Esophagus squamous epithelium (tissue), 5 donors: ENCODE measurements at regions not wholly inside any gene's neighbourhood (a gene's known extent, or its start where the extent isn't known, plus 50 kb on each side); places are given as distances from the start of the nearest gene placed in this dataset.
"Not testable (repeated sequence)": the region's sequence is repeated elsewhere in the genome, so short reads cannot be mapped to it uniquely, and the experiment has no call there.

ENCODE experiments used
- DNase-seq: peaks from one replicate; lab custom pipeline; 2025; lab: John Stamatoyannopoulos, UW
- H3K27ac ChIP-seq, 4 donors: fragments of 200-600 bp; sonication (generic); one replicate each; pipeline ENCODE4 v1.5.1; 2016 to 2019; ENCODE audit warnings: mild to moderate bottlenecking in 1 of 4
- H3K27me3 ChIP-seq, 4 donors: fragments of 200-600 bp; sonication (generic); 1 replicate in 3 of 4; 2 replicates in 1 of 4; pipeline versions ENCODE4 v1.5.1 to v1.6.0; 2017 to 2021; ENCODE audit warnings: antibody characterized with exemption in 1 of 4
- H3K36me3 ChIP-seq, 3 donors: fragments of 200-600 bp; sonication (generic); one replicate each; pipeline ENCODE4 v1.5.1; 2016 to 2019
- H3K4me1 ChIP-seq, 3 donors: fragments of 200-600 bp; sonication (generic); one replicate each; pipeline ENCODE4 v1.5.1; 2017 to 2019
- H3K4me3 ChIP-seq, 4 donors: fragments of 200-600 bp; sonication (generic); 1 replicate in 3 of 4; 2 replicates in 1 of 4; pipeline ENCODE4 v1.5.1; 2016 to 2019; ENCODE audit warnings: mild to moderate bottlenecking in 2 of 4, moderate library complexity in 1 of 4
- H3K9me3 ChIP-seq, 3 donors: fragments of 200-600 bp; sonication (generic); one replicate each; pipeline ENCODE4 v1.5.1; 2016 to 2019
- CTCF ChIP-seq, 6 experiments: fragments of 450-650 bp in 4 of 6; fragments of 200-600 bp in 2 of 6; sonication (generic) in 2 of 6; IDR thresholded peaks; one replicate each; pipeline ENCODE4 v1.5.1; 2016 to 2019; ENCODE audit warnings: antibody characterized with exemption in 6 of 6, mild to moderate bottlenecking in 4 of 6, moderate library complexity in 4 of 6
- POLR2A ChIP-seq, 4 donors: fragments of 450-650 bp; IDR thresholded peaks; one replicate each; pipeline ENCODE4 v1.6.1; 2017; ENCODE audit warnings: antibody characterized with exemption in 4 of 4, mild to moderate bottlenecking in 4 of 4, moderate library complexity in 3 of 4
- WGBS, 2 donors: methylation state at CpG; one replicate each; pipeline ENCODE4 v1.1.5; 2018; 5-methylcytosine and 5-hydroxymethylcytosine counted together
- intact Hi-C: fragments of 100-400 bp; cut with DNase I; formaldehyde crosslinking; loops from one replicate; pipeline ENCODE4 v1.15.0; 2022
- donor health status: DM: yes; HTN: yes; CAD: no.

DNA sequence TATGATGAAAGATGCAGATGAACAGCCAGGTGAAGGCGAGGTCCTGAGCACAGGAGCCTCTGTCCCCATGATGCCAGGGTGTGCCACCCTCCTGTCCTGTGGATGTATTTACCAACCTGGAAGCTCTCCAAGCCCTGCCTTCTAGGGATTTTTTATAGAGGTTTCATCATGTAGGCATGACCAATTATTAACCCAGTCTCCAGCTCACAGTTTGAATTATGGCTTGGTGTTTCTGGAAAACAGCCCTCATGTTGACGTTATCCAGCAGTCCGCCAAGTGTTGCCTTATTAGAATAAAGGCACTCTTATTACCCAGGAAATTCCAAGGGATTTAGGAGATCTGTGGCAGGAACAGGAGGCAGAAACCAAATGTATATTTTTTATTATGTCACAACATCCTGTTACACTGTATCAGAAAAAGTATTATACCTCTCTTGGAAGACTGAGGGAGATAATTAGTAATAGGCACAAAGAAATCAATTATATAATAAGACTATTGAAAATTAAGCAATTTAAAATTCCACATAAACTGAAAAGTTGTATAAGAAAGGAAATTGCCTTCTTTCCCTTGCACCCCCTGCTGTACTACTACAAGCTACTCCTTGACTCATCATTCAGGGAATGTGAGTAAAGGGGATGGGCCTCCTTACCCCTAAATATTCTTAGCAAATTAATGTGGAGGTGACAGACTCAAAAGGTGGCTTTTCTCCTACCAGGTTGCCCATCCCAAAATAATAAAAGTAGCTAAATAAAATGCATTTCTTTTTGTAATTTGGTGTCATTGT, 129.6 kb downstream of the ZNF330 start:
- Histone ChIP-seq H3K4me1 (peaks cover 0 to 21% (median 3%) of the 10 kb centered on the region in 3 donors), H3K36me3 (no peaks in the 10 kb centered on the region), H3K27me3 (no peaks in the 10 kb centered on the region), H3K27ac (no peak overlapping the region), H3K4me3 (no peak overlapping the region), H3K9me3 (no peaks in the 10 kb centered on the region)
- DNase-seq: no peak
- TF ChIP-seq POLR2A (IDR thresholded peaks at IDR 0.05) (no peak), CTCF (IDR thresholded peaks at IDR 0.05) (no peak)
- intact Hi-C loops: no loop called here
- 27 to 53% methylated on average over 2 to 3 of the region's 3 CpGs for WGBS, 2 donors

GRCh38 chr4:141352331-141352730, 131.6 kb downstream of the ZNF330 start:
- no peak overlapping the region for H3K4me3 ChIP-seq
- H3K27me3 ChIP-seq: no peaks in the 10 kb centered on the region
- no peak for TF ChIP-seq CTCF (IDR thresholded peaks at IDR 0.05)
- no peak for TF ChIP-seq POLR2A (IDR thresholded peaks at IDR 0.05)
- intact Hi-C loops: no loop called here
- no peaks in the 10 kb centered on the region for H3K36me3 ChIP-seq
- H3K4me1 ChIP-seq: peaks cover 0 to 21% (median 3%) of the 10 kb centered on the region in 3 donors
- H3K9me3 ChIP-seq: no peaks in the 10 kb centered on the region
- no peak overlapping the region for H3K27ac ChIP-seq
- 40 to 75% methylated on average over 2 of the region's 2 CpGs for WGBS, 2 donors
- DNase-seq: no peak

GRCh38 chr4:141352909-141353525, 132.3 kb downstream of the ZNF330 start:
- Histone ChIP-seq H3K4me1 (peaks cover 0 to 20% (median 3%) of the 10 kb centered on the region in 3 donors), H3K4me3 (no peak overlapping the region), H3K36me3 (no peaks in the 10 kb centered on the region), H3K27ac (peak overlapping the region in 1 of 4 donors; percentile 26), H3K9me3 (no peaks in the 10 kb centered on the region), H3K27me3 (no peaks in the 10 kb centered on the region)
- DNase-seq: no peak
- WGBS, 2 donors: 46 to 61% methylated on average over 5 of the region's 5 CpGs
- TF ChIP-seq CTCF (IDR thresholded peaks at IDR 0.05): no peak
- no peak for TF ChIP-seq POLR2A (IDR thresholded peaks at IDR 0.05)
- intact Hi-C loops: no loop called here

DNA sequence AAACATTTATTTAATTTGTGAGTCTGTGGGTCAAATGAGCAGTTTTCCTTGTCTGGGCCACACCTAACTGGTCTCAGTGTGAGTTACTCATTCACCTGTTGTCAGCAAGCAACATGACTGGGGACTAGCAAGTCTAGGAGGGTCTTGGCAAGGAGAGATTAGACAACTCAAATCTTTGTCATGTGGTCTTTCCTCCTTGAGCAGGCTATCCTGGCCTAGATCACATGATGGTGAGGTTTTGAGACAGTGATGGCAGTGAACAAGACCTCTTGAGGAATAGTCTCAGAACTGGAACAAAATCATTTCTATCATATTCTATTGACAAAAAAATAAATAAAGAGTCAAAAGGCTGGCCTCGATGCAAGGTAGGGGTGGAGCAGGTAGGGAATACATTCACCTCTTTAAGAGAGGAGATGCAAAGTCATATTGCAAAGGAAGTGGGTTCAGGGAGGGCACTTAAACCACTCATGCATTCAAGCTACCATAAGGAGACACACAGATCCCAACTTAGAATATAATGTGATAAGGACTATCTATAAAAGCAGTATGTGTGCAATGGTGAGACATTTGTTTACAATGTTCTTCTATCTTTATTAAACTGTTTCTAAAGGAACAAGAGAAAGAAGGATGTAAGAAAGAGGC, 135.7 kb downstream of the ZNF330 start:
- Histone ChIP-seq H3K4me3 (no peak overlapping the region), H3K4me1 (peaks cover 0 to 8% (median 0%) of the 10 kb centered on the region in 3 donors), H3K27me3 (no peaks in the 10 kb centered on the region), H3K9me3 (peaks cover 0 to 4% (median 0%) of the 10 kb centered on the region in 3 donors), H3K27ac (no peak overlapping the region), H3K36me3 (no peaks in the 10 kb centered on the region)
- no peak for DNase-seq
- intact Hi-C loops: no loop called here
- TF ChIP-seq POLR2A (IDR thresholded peaks at IDR 0.05) (no peak), CTCF (IDR thresholded peaks at IDR 0.05) (no peak)
- WGBS, 2 donors: 39 to 69% methylated on average over 1 of the region's 1 CpG

DNA sequence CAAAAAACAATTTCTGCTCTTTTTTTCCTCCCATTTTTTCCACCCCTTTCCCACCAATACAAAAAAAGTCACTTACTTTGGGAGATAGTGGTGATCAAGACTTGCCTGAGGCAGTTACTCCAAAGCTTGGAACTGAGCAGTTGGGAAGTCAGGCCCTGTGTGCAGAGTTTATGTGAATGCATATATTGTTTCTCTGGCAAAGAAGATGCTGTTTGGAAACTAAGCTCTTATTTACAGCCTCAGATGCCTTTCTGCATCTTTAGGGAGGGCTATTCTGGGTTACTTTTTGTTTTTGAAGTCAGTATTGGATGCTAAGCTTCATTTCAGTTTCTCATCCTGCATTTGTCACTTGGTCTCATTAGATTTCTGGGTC, 136.3 kb downstream of the ZNF330 start:
- intact Hi-C loops: no loop called here
- TF ChIP-seq POLR2A (IDR thresholded peaks at IDR 0.05): no peak
- no peak for TF ChIP-seq CTCF (IDR thresholded peaks at IDR 0.05)
- no peak for DNase-seq
- no peak overlapping the region for H3K27ac ChIP-seq
- no peaks in the 10 kb centered on the region for H3K27me3 ChIP-seq
- no peaks in the 10 kb centered on the region for H3K36me3 ChIP-seq
- peaks cover 0 to 4% (median 0%) of the 10 kb centered on the region in 3 donors for H3K9me3 ChIP-seq
- peaks cover 0 to 8% (median 0%) of the 10 kb centered on the region in 3 donors for H3K4me1 ChIP-seq
- H3K4me3 ChIP-seq: no peak overlapping the region

DNA sequence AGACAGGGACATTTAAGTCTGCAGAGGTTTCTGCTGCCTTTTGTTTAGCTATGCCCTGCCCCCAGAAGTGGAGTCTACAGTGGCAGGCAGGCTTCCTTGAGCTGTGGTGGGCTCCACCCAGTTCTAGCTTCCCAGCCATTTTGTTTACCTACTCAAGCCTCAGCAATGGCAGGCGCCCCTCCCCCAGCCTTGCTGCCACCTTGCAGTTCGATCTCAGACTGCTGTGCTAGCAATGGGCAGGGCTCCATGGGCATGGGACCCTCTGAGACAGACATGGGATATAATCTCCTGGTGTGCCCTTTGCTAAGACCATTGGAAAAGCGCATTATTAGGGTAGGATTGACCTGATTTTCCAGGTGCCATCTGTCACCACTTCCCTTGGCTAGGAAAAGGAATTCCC, 147.5 kb downstream of the ZNF330 start:
- H3K4me3 ChIP-seq, intact Hi-C loops, H3K27me3 ChIP-seq, DNase-seq, H3K9me3 ChIP-seq, H3K36me3 ChIP-seq, H3K4me1 ChIP-seq, H3K27ac ChIP-seq: not testable (repeated sequence)
- WGBS, 2 donors: 67% methylated on average over 1 of the region's 3 CpGs; no CpG with 5 or more reads in 1 of the 2 donors
